GM19351 (cell line): ENCODE measurements at regions not wholly inside any gene's neighbourhood (a gene's known extent, or its start where the extent isn't known, plus 50 kb on each side); places are given as distances from the start of the nearest gene placed in this dataset.
A peak's percentile ranks its signal among the peaks of the same experiment; 100 is the strongest.
"Not testable (repeated sequence)": the region's sequence is repeated elsewhere in the genome, so short reads cannot be mapped to it uniquely, and the experiment has no call there.

Experiments
- ATAC-seq: cut with Tn5 transposase; IDR thresholded peaks from one replicate; pipeline ENCODE4 v1.9.1; 2021; ENCODE audit warnings: mild to moderate bottlenecking, moderate library complexity; ENCODE audit not compliant: unreplicated experiment

DNA sequence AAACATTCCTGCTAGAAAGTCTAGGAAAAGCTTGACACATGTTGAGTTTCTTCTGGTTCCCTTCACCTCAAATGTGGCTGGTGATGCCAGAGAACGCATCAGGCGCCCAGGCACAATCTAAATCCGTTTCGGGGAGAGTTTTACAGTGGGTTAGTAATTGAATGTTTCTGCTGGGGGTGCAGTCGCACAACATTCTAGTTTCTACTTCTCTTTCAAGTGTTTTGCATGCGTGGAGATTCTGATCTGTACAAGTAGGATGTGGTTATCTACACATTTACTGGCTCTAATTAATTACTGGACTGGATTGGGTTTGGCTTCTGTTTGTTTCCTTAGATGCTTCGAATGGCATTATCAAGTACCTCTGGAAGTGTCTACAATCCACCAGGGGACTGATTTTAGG, 173.8 kb downstream of the TMEM26 start:
- ATAC-seq = peak; percentile 57

DNA sequence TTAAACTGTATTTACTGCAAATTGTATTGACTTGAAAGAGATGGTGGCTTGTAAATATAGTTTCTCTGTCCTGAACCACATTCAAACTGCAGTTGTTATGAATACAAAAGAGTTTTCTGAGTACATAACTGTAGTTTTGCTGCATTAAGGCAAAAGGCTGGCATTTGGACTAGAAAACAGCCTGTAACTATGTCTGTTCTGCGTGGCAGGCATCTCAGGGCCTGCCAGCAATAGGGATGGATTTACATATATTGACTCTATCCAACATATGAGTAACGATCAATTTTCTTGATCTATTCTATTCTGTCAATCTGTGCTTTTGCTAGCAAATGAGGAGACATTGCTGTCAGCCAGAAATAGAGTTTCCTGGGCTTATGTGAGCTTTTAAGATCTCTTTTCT, 174.6 kb downstream of the TMEM26 start:
- no peak for ATAC-seq

DNA sequence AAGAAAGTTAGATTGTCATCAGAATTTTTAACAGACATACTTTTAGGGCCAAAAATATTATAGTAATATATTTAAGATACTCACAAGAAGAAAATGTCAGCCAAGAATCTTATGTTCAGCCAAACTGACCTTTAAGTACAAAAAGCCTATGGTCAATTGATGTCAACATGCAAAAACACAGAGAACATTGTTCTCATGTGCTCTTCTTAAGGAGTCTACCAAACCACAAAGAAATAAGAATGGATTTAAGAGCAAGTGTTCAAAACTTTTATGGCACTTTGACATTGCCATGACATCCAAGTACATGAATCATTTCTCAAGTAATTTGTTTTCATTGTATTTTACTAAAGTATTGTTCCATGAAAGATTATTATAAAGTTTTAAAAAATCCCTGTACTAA, 180.4 kb downstream of the TMEM26 start:
- ATAC-seq = no peak

DNA sequence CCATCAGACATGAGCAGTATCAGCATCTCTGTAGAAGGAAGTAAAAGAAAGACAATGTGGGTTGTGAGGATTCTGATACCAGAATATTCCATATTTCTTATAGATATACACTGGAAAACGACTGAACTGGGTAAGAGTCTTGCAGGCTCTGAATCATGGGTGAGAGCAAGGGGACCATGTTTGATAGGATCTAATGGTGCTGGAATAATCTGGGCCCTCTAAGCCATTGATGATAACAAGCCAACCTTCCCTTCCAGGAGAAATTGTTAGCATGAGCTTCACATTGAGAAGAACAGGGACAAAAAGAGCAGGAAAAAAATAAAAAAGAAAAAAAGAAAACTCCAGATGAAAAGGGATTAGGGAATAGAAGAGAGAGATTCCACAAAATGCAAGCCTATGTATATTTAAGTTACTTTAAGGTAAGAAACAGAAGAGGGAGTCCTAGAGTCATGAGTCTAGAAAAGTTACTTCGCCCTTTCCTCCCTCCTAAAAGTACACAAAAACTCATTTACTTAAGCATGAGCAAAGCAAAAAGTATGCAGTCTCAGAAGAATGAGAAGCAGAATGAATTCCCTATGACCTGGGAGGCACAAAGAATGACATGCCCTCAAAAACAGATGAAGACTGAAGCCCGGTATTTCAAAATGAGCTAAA, 181.9 kb downstream of the TMEM26 start:
- no peak for ATAC-seq

DNA sequence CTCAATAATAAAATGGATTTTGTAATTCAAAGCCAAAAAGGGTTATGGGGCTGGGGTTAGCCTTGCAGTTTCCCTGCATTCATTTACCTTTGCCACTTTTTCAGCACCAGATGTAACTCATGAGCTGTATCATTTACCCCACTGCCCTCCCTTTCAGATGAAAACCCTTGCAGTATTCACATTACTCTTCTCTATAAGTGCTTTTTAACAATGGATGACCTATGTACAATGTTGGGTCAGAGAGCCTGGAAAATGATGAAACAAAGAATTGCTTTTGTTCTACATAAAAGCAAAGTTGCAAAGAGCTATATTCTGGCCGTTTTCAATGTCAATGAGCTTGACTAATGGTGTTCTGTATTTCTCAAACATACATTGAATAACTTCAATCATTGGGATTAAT, 189.7 kb downstream of the TMEM26 start:
- no peak for ATAC-seq

DNA sequence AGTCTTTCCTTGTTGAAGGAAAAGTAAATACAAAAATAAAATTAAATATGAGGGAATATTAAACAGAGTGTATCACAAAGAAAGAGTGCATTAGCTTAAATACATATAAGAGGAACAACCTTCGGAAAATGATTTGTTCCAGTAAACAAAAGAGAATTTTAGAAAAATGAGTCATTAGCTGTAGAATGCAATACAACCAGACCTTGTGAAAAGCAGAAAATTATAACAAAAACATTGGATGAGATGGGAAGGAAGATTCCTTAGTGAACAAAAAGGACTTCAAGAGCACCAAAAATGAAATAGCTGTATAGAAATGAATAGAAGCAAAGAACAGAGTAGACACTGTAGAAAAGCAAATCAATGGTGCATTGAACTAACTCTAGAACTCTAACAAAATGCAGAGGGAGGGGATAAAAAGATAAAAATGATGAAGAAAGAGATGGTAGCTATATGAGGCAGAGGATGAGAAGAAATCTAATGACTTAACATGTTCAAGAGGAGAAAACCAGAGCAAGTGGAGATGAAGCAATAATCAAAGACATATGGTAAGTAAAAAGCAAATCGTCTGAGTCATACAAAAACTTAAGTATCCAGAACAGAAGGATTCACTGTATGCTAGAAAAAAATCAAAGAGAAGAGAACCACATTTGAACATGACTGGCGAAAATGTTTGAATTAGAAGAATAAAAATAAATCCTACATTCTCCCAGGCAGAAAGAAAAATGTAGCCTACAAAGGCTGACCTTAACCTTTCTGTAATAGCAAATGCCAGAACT, 190.5 kb downstream of the TMEM26 start:
- no peak for ATAC-seq

DNA sequence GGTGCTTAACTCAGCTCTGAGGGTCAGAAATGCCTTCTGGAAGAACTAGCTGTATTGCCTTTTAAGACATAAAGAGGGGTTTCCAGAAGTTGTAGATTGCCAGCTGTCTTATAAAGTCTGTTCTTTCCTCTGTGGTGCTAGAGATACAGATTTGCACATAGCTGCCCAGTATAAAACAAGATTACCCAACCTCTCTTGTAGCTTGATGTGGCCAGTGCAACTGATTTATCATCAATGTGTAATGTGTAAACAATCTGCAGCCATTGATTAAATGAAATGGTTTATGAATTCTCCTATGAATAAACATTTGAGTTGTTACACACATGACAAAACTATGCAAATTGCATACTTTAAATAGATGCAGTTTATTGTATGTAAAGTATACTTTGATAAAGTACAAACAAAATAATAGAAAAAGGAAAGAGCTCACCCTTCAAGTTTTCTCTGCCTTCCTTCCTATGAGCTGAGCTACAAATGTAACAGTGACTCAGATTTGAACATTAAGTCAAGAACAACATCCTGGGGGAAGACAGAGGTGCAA, 195.2 kb downstream of the TMEM26 start:
- ATAC-seq = no peak

DNA sequence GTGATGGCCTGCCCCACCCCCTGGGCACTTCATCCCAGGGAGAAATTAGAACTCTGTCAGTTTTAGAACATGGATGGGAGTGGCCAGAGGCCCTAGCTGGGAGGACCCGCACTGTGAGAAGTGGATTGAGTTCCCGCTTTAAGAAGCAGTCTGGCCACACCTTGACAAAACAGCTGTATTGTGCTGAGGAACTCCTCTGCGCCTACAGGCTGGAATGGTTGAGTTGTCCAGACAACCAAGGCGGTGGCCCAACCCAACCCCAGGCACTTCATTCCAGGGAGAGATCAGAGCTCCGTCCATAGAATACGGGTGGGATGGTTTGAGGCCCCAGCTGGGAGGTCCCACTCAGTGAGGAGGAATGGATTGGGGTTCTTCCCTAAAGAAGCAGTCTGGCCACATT, 196.0 kb downstream of the TMEM26 start:
- ATAC-seq = no peak

DNA sequence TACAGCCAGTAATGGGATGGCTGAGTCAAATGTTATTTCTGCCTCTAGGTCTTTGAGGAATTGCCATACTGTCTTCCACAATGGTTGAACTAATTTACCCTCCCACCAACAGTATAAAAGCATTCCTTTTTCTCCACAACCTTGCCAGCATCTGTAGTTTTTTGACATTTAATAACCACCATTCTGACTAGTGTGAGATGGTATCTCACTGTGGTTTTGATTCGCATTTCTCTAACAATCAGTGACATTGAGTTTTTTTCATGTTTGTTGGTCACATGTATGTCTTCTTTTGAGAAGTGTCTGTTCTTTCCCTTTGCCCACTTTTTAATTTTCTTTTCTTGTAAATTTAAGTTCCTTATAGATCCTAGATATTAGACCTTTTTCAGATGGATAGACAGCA, 200.9 kb downstream of the TMEM26 start:
- not testable (repeated sequence) for ATAC-seq

DNA sequence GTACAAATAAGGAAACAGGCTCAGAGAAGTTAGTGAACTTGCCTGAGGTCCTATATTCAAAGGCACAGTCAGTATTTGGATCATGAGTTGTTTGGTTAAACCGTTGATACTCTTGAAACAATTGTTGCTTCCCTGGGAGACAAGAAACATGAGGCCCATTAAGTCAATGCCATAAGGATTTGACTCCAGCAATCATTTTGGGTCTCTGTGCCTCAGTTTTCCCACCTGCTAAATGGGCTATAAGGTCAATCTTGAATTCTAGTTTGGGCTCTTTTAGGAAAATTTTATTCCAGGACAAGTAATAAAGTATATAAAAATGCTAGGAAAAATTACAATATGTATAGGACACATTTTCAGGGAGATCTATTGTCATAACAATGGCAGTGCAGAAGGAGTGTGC, 202.1 kb downstream of the TMEM26 start:
- ATAC-seq = no peak

DNA sequence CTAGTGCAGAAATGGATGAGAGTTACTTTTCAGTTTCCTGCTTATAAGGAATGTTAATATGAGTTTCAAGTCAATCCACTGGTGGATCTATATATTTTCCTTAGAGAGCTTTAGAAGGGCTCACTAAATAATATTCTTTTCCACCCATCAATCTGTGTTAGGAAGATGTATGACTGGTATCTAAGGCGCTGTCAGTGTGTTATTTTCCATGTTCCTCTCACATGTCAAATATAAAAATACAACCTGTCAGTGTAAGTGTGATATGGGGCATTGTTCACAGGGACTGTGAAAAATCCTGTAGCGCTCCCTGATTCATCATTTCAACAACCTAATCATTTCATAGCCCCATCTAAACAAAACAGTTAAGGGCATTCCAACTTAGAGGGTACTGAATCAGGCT, 203.1 kb downstream of the TMEM26 start:
- ATAC-seq = no peak

DNA sequence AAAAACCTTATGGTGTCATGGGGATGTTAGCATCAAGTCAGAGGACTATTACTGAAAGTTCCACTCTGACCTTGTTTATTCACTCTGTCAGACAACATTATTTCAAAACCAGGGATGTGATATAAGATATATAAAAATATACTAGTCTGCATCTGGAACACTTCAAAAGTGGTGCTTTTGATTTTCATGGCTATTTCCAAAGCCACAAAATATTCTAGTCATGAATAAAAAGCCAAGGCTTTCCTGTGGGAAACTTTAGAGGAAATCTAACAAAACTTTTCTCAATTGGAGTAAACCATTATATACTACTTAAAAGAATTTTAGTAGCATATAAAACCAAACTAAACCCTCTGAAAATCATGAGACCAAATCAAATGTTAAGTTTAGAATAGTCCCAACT, 205.2 kb downstream of the TMEM26 start:
- ATAC-seq = no peak

DNA sequence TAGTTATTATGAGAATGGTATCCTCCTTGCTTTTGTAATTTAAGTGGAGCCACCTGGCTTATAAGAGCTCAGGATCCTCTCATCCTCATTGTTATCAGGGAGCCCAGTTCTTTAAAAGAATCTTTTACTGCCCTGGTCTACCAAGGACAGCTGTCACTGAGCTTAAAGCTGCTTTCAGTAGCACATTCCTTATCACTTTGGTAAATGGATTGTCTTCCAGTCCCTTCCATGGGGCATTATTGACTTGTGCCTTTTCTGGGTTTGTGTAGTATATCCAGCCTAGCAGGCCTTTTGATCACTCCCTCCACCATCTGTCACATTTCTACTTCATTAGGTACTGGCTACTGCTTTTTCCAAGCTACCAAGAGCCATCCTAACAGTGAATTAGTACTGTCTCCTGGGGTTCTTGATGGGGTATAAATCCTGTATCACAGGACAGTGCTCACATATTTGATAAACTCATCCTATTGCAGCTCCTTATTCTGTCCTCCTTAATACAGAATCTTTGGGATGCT, 208.9 kb downstream of the TMEM26 start:
- ATAC-seq = no peak

DNA sequence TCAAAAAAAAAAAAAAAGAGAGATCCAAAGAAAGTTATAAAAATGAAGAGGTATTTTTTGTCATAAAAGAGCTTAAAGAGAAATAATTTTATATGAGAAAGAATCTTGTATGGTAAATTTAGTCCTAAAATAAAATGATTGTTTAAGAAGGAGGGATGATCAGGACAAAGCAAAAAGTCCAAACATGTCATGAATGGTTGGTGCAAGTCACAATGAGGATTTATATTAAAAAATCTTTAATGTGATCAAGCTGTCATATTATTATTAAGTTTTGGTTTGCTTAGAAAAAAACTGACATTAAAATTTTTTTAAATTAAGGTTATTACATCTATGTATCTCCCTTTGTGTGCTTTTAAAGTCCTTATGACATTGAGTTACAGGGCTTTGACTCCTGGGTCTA, 220.4 kb downstream of the TMEM26 start:
- ATAC-seq = no peak

DNA sequence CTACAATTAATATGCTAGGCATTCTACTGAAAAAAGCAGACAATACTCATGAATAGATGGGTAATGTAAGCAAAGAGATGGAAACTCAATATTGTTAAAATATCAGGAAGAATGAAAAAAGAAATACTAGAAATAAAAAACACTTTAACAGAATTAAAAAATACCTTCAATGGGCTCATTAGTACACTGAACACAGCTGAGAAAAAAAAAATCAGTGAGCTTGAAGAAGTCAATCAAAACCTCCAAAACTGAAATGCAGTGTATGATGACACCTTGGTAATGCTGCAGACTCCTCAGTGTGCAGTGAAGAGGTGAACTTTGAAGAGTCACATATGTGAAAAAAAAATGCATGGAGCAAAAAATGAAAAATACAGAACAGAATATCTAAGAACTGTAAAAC, 227.2 kb downstream of the TMEM26 start:
- no peak for ATAC-seq

DNA sequence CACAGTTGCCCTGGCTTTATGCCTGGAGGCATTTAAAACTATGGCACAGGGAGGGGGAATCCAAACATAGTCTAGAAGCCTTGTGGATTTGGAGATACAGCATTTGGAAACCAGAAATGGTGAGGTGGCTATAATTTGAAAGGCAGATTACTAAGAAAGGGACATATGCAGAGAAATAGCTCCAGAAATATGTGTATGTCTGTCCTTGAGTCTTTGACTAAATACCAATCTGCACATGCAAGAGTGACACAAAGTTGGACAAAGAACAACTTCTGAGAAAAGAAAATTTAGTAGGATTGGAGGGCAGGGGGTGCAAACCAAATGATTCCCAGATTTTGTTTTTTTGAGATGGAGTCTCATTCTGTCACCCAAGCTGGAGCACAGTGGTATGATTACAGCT, 229.6 kb downstream of the TMEM26 start:
- no peak for ATAC-seq

DNA sequence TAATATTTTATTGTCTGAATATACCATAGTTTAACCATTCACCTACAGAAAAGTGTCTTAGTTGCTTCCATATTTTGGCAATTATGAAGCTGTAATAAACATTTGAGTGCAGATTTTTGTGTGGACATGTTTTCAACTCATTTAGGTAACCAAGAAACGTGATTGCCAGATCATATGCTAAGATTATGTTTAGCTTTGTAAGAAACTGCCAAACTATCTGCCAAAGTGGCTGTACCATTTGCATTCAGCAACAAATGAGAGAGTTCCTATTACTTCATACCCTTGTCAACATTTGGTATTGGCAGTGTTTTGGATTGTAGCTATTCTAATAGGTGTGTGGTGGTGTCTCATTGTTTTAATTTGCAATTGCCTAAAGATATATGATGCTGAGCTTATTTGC, 233.5 kb downstream of the TMEM26 start:
- ATAC-seq = no peak

DNA sequence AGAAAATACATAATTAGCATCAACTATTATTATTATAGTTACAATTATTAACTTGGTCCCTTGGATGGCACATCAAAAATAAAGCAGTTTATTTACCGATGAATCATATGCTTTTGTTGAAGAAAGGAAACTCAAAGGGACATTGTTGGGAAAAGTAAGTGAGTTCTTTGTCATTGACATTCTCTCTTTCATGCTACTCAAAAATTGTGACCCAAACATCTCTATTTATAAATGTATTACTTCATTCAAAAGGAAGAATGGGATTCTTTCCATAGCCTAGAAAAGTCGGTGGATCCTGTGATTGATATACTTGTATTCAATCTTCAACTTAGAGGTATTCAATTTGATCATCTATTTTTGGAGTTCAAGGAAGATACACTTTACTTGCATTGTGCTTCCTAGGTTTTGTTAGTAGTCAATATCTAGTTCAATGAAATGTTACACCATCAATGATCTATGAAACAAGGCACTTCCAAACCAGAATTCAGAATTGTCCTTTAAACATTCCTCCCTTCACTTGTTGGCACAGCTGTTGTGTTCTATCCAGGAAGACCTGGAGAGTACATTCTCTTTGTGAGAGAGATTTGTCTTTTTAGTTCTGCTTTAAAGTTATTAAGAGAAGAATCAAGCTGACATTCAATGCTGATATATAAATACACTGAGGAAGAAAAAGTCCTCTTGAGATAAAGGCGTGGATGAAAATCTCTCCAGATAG, 235.2 kb downstream of the TMEM26 start:
- no peak for ATAC-seq

DNA sequence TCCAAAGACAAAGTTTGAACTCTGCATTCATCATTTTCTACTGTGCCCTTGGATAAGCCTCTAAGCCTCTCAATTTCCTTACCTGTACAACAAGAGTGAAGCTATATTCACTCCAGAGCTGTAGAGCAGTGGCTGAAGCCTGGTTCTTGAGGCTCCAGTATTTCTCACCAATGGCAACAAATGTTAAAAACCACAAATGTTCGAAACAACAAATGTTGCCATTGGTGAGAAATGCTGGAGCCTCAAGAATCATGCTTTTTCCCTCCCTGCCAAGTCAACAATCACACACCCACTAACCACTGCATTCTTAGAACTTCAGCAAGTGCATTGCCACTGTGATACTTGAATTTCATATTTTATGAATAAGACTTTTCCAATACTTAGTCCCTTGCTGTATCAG, 237.9 kb downstream of the TMEM26 start:
- no peak for ATAC-seq

DNA sequence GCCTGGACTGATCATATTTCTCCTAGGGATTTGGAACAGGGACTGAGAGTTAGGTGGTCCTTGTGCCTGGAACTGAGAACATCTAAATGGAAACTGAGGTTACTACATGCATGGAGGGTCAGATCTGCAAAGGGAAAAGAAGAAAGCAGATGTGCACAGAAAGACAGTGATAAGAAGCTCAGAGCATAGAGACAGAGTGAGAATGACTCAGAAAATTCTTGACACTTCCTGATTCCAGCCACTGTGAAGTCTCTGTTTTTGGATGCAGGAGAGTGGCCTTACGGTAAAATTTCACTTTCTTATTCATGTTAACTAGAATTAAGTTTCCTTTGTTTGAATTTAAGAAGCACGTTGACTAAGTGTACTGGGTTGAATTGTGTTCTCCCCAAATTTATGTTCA, 241.7 kb downstream of the TMEM26 start:
- no peak for ATAC-seq

DNA sequence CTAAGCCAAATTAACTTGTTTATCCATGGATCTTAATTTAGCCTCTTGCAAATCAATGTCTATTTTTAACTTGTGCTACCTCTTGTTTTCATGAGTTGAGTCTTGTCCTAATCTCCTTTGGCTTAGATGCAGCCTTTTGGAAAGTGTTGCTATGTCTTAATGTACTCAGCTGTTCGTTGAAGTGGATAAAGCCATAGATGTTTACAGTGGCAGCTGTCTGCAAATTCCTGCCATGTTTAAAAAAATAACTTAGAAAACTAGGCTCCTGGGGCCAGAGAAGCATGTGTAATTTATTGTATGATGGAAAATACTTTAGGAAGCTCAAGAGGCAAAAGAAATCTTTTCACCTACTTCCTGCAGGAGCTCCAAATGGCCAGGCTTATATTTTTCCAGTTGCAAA, 253.1 kb upstream of the RHOBTB1 start:
- no peak for ATAC-seq

DNA sequence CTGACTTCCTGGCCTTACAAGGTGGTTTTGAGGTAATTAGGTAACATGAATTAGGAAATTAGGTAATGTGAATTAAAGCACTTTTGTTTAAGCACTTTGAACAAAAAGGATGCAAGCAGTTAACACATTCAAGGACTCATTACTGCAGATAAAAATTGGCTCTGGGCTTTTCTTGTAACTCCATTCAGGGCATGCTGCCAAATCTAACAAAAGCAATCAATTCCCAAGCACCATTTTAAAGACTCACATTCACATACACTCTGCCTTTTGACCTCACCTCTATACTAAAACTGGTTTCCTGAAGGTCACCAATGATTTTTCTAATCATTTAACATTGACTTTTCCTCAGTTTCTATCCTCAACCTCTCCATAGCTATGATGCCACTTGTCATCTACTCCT, 251.2 kb upstream of the RHOBTB1 start:
- ATAC-seq = no peak
